ENCODE measurements at regions not wholly inside any gene's neighbourhood (a gene's known extent, or its start where the extent isn't known, plus 50 kb on each side); places are given as distances from the start of the nearest gene placed in this dataset.
A peak's percentile ranks its signal among the peaks of the same experiment; 100 is the strongest.

- no peak overlapping the region for H3K4me3 ChIP-seq
- no peaks in the 10 kb centered on the region for H3K27me3 ChIP-seq
- H3K9me3 ChIP-seq, result peaks cover 26% of the 10 kb centered on the region
- no peak for DNase-seq
- no peaks in the 10 kb centered on the region for H3K36me3 ChIP-seq
These were observed 68.7 kb upstream of the RNF7 start for GRCh38 chr3:141669434-141669833.

GRCh38 chr3:141677701-141678100, 60.4 kb upstream of the RNF7 start:
- no peak for DNase-seq
- H3K9me3 ChIP-seq, result peaks cover 11% of the 10 kb centered on the region; the same call in 1 of the 2 replicates
- no peak overlapping the region for H3K4me3 ChIP-seq
- no peaks in the 10 kb centered on the region for H3K36me3 ChIP-seq
- no peaks in the 10 kb centered on the region for H3K27me3 ChIP-seq

GRCh38 chr3:141680620-141681389, 57.3 kb upstream of the RNF7 start:
- no peaks in the 10 kb centered on the region for H3K27me3 ChIP-seq

DNA sequence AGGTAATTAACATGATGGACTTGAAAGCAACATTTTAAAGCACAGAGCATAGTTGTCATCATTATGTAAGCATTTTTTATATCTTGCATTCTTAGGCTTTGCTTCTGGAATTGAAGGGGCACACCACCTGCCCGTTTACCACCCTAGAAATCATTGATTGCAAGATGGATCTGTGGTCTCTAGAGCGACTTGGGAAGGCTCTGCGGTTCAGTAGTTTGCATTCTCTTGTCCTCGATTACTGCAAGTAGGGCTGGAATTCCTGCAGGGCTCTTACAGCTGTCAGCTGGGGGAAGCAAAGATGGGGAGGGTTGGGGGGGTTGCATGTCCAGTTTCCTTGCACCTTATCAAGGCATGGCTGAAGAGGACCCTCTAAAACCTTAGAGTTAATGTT, 56.7 kb upstream of the RNF7 start:
- no peaks in the 10 kb centered on the region for H3K9me3 ChIP-seq
- no peaks in the 10 kb centered on the region for H3K36me3 ChIP-seq
- no peaks in the 10 kb centered on the region for H3K27me3 ChIP-seq
- DNase-seq, result no peak
- H3K4me3 ChIP-seq, result no peak overlapping the region

More at GRCh38 chr3:141680620-141681389, 57.3 kb upstream of the RNF7 start:
- H3K36me3 ChIP-seq, result no peaks in the 10 kb centered on the region
- H3K4me3 ChIP-seq, result no peak overlapping the region
- DNase-seq, result peak; percentile 52
- peaks cover under 1% of the 10 kb centered on the region; the same call in 1 of the 2 replicates for H3K9me3 ChIP-seq

DNA sequence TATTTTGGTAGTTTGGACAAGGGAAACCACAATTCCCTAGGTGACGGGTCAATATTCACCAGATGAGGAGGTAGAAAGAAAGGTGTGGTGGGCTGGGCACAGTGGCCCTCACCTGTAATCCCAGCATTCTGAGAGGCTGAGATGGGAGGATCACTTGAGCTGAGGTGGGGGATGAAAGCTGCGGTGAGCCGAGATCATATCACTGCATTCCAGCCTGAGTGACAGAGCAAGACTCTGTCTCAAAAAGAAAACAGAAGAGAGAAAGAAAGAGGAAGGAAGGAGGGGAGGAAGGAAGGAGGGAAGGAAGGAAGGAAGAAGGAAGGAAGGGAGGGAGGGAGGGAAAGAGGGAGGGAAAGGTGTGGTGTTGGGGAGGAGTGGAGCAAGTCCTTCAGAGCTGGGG, 56.1 kb upstream of the RNF7 start:
- H3K27me3 ChIP-seq, result no peaks in the 10 kb centered on the region
- no peak for DNase-seq
- H3K4me3 ChIP-seq, result no peak overlapping the region
- H3K36me3 ChIP-seq, result no peaks in the 10 kb centered on the region
- no peaks in the 10 kb centered on the region for H3K9me3 ChIP-seq

DNA sequence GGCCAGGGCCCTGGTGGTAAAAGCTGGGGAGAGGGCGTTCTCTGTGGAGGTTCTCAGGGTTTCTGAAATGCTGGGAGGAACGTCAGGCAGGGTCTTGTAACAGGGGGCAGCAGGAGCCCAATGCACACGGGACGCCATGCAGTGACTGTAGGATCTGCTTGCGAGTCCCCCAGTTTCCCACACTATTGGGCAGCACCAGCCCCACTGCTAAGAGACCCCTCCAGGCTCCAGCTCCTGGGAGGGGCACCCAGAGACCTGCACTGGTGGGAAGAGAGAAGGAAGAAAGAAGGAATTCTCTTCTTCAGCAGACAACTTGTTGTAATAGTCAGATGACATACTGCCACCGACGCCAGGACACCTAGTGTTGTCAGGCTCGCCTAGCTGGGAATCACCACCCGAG, 55.2 kb upstream of the RNF7 start:
- no peak for DNase-seq
- no peaks in the 10 kb centered on the region for H3K36me3 ChIP-seq
- H3K4me3 ChIP-seq, result no peak overlapping the region
- H3K9me3 ChIP-seq, result no peaks in the 10 kb centered on the region
- no peaks in the 10 kb centered on the region for H3K27me3 ChIP-seq

GRCh38 chr3:141684758-141685157, 53.3 kb upstream of the RNF7 start:
- no peaks in the 10 kb centered on the region for H3K27me3 ChIP-seq
- H3K9me3 ChIP-seq, result no peaks in the 10 kb centered on the region
- H3K36me3 ChIP-seq, result no peaks in the 10 kb centered on the region
- DNase-seq, result no peak
- no peak overlapping the region for H3K4me3 ChIP-seq

- Histone ChIP-seq H3K9me3 (peaks cover under 1% of the 10 kb centered on the region; the same call in 1 of the 2 replicates), H3K27me3 (no peaks in the 10 kb centered on the region), H3K36me3 (no peaks in the 10 kb centered on the region), H3K4me3 (peak overlapping the region; percentile 35)
- DNase-seq, result peak; percentile 93
These were observed 51.4 kb upstream of the RNF7 start for GRCh38 chr3:141686466-141687291.
